NCI-H510A treated with DMSO at 0.1 percent for 48 hours (cell line): ENCODE measurements at regions not wholly inside any gene's neighbourhood (a gene's known extent, or its start where the extent isn't known, plus 50 kb on each side); places are given as distances from the start of the nearest gene placed in this dataset.

Source experiments
- DNase-seq: peaks from one replicate; lab custom pipeline; 2025; lab: John Stamatoyannopoulos, UW

DNA sequence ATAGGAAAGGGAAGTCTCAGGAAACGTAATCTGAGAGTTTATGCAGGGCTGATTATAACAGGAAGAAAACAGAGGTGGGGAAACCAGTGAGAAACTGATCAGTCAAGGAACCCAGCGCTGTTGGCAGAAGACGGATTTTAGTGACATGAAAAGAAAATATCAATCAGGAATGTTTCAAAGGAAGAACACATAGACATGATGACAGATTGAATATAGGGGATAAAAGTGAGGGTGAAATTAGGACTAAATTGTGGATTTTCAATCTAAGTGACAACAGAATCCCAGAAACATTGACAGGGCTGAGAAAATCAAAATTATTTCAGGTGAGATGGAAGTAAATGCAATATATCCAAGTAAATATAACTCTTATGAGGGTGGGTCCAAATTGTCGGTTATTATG is 199.8 kb upstream of the CCDC150 start:
- no peak for DNase-seq

DNA sequence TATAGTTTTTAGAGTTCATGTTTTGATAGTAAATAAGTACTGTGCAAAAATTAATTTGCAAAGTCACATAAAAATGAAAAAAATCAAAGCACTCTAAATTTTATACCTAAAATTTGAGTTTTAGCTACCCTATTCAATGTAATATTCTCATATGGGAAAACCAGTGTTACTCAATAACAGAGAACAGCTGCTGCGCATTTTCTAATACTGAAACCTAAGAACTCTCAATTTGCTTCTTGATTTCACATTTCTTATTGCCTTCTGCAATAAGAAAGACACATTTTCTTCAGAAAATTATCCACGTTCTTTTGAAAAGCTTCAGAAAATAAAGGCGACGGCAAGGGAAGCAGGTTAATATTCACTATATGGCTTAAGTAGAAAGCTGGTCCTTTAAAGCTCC is 199.1 kb upstream of the CCDC150 start:
- no peak for DNase-seq

- DNase-seq: no peak
Observed at GRCh38 chr2:196441527-196441926, 198.0 kb upstream of the CCDC150 start.

DNA sequence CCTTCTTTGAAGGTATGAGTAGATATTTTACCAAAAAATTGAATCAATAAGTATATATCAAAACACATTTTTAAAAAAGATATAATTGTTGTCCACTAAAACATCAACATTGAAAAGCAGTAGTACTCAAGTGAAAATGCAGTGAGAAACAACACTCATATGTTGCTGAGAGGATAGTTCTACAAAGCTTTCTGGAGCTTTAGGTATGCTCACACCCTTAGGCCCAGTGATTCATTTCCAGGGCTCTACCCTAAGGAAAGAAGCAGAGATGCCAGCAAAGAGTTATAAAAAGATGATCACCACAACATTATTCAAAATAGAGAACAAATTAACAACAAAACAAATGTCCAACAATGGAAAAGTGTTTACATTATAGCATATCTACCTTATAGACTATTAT is 197.3 kb upstream of the CCDC150 start:
- DNase-seq: no peak

DNA sequence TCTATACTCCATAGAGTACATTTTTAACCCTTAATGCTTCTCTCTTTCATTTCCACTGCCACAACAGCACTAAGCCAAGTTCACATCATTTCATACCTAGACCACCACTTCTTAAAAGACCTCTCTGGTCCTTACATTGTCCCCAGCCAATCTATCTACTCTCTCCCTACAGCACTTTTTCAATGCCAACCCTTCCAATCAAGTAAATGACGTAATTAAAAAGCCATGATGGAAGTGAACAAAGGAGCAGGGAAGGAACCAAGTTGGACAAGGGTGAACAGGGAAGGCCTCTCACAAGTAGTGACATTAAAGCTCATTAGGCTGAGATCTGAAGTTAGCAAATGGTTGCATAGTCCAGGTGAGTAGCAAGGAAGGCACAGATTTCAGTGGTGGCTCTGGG is 195.1 kb upstream of the CCDC150 start:
- no peak for DNase-seq

DNA sequence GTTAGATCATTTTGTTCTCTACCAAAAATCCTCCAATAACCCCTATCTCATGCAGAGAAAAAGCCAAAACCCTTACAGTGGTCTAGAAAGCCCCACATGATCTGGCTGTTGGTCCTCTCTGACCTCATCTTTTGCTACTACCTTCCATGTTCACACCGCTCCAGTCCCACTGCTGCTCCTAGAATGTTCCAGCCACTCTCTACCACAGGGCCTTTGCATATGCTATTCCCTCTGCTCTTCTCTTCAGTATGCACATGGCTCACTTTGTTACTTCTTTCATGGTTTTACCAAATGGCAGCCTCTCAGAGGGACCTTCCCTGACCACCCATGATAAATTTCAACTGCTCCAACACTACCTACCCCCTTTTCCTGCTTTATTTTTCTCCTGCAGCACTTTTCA is 193.5 kb upstream of the CCDC150 start:
- no peak for DNase-seq

- no peak for DNase-seq
Observed at GRCh38 chr2:196448407-196449079, 191.0 kb upstream of the CCDC150 start.

- DNase-seq: no peak
Observed at GRCh38 chr2:196449083-196449482, 190.4 kb upstream of the CCDC150 start.

- DNase-seq: no peak
Observed at GRCh38 chr2:196452758-196453157, 186.8 kb upstream of the CCDC150 start.

DNA sequence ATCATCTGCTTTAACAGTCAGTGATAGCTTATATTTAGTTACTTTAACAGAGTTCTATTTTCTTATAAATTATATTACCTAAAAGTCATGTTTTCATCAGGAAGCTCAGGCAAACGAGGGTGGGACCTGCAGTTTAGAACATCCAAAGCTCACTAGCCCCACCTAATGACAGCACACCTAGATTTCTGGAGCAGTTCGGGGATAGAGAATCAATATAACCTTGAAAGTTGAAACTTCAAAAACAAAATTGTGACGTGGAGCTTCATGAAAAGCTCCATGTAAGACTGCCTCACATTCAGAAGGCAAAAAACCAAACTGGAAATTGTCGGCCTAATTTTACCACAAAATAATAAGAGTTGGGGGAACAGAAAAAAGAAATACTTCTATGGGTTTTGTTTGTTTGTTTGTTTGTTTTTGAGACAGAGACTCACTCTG is 185.9 kb upstream of the CCDC150 start:
- DNase-seq: peak; percentile 6

GRCh38 chr2:196454492-196454891 is 185.0 kb upstream of the CCDC150 start:
- DNase-seq: no peak

GRCh38 chr2:196459539-196459938 is 180.0 kb upstream of the CCDC150 start:
- DNase-seq: no peak

DNA sequence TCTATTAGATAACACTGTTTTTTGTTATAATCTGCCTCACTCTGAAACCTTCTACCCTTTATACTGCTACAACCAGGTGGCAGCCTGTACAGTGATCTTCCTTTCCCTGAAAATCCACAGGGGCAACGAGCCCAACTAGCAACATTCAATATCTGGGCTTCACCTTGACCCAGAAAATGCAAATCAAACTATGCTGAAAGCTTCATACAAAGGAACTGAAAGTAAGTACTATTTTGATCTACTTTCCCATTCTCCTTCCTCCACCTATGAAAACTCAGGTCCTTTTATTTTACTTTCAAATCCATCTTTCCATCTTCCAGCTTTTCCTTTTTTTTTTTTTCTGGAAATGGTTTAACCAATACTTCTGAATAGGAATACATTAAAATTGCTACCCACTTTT is 175.8 kb upstream of the CCDC150 start:
- DNase-seq: no peak

GRCh38 chr2:196464311-196464710 is 175.2 kb upstream of the CCDC150 start:
- DNase-seq: no peak

GRCh38 chr2:196466581-196466980 is 172.9 kb upstream of the CCDC150 start:
- no peak for DNase-seq

- no peak for DNase-seq
Observed at GRCh38 chr2:196468394-196468793, 171.1 kb upstream of the CCDC150 start.

DNA sequence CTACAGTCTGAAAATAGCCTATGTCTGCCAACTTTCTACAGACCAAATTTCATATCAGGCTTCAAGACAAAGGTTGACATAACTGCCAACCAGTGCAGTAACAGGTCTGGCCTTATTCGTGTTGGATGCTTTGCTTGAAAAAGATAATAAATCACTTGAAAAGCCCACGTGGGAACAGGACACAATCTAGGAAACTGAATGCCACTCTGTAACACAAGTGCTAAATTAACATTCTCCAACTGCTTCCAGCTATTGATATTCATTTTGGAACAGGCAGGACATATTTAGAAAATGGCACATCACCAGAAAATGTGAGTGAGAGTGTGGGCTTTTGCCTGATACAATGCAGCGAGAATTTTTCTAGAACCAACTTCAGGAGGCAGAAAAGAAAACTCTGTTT is 165.9 kb upstream of the CCDC150 start:
- DNase-seq: no peak

DNA sequence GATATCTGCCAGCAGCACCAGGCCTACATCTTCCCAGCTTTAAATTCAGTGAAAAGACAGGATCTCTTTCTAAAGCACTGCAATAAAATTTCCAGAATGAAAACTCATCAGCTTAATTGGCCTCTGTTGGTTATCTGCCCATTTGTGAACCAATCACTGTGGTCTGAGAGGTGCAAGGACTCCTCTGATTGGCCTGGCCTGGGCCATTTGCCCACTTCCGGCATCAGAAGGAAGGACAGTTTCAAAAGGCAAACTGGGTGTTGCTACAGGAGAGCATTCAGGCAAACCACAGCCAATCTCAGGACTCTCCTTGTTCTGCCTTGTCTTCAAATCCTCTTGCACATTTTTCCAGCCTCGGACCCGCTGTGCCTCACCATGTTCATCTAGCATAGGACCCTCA is 163.9 kb upstream of the CCDC150 start:
- no peak for DNase-seq

DNA sequence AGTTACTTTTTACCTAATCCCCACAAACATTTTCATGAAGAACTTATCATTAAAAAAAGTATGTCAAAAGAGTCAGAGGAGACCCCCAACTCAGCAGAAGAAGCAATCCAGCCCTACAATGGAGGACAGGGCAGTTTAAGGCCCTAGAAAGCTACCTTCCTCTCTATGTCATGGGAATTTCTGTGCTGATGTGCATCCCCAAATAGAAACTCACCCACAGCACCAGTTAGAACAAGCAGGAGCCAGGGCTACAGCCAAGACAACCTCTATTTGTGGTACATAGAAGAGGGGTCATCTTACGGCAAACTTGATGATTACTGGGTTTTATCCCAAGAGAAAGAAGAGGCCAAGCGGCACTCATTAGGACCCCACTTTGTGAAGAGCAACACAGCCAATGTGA is 160.9 kb upstream of the CCDC150 start:
- DNase-seq: no peak

DNA sequence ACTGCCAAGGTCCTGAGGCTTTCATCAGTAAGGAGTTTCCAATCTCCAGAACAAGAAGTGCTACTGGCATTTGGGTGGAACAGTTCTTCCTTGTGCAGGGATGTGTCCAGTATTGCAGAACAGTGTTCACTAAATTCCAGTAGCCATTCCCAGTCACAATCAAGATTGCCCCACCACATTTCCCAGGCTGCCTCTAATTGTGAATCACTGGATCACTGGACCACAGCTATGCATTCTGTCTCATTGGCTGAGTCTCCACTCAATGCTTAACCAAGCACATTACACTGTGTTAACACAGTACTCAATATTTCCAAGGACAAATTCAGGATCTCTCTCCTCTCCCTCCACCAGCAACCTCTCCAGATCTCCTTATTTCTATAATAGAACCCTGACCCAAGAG is 160.2 kb upstream of the CCDC150 start:
- no peak for DNase-seq

- peak; percentile 29 for DNase-seq
Observed at GRCh38 chr2:196480653-196481323, 158.7 kb upstream of the CCDC150 start.

DNA sequence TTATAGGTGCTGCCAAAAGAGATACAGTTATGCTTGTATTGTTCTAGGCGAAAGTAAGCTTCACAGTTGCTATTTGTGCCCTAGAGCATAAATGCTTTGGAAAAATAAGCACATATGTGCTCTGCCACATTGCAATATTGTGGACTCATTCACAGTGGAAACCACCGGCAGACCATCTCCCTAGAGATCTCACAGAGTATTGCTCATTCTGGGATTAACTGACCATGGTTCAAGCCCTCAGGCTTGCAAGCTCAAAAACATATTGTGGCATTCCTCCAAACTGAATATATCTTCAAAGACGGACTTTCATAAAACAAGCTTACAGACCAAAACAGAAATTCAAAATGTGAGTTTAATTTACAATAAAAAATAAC is 158.2 kb upstream of the CCDC150 start:
- DNase-seq: no peak

GRCh38 chr2:196482119-196483065 is 157.1 kb upstream of the CCDC150 start:
- DNase-seq: no peak
